H1 (cell line): ENCODE measurements at regions not wholly inside any gene's neighbourhood (a gene's known extent, or its start where the extent isn't known, plus 50 kb on each side); places are given as distances from the start of the nearest gene placed in this dataset.

Source experiments
- CTCF ChIA-PET: fragments of 300-600 bp; sonication (Branson Sonifier 250); formaldehyde crosslinking; loops from one replicate; lab custom pipeline; 2021; ENCODE audit not compliant: partially characterized antibody; lab: Charles Lee
- POLR2A ChIA-PET: fragments of 300-600 bp; sonication (Branson Sonifier 250); formaldehyde crosslinking; loops from one replicate; lab custom pipeline; 2021; ENCODE audit warnings: inconsistent platforms; ENCODE audit not compliant: partially characterized antibody; lab: Charles Lee
- DNase-seq, 2 experiments: peaks; one replicate each; pipeline versions ENCODE4 v3.0.0 to v3.0.0-alpha.2; 2010 to 2022; ENCODE audit warnings: low spot score in 2 of 2, low read depth in 1 of 2, mixed read lengths in 1 of 2
- FAIRE-seq: peaks from 2 replicates; lab custom pipeline; 2011; peaks lifted over from hg19 to GRCh38; lab: Jason Lieb, UNC
- H2AFZ ChIP-seq: 2 replicates; pipeline ENCODE4 v1.8.1; 2012; ENCODE audit warnings: low read length, inconsistent platforms
- H2AK5ac ChIP-seq: 2 replicates; pipeline ENCODE4 v1.6.1; 2013; ENCODE audit warnings: low read depth, low read length
- H2BK120ac ChIP-seq: replicated peaks from 2 replicates; pipeline ENCODE3; 2013; ENCODE audit warnings: low read depth, low read length, inconsistent platforms
- H2BK12ac ChIP-seq: 2 replicates; pipeline ENCODE4 v1.6.1; 2013; ENCODE audit warnings: low read depth, low read length
- H2BK15ac ChIP-seq: 2 replicates; pipeline ENCODE4 v1.6.1; 2013; ENCODE audit warnings: low read length
- H2BK20ac ChIP-seq: 2 replicates; pipeline ENCODE4 v1.6.1; 2013; ENCODE audit warnings: low read length
- H2BK5ac ChIP-seq: 2 replicates; pipeline ENCODE4 v1.6.1; 2013; ENCODE audit warnings: low read depth, low read length
- H3K14ac ChIP-seq: 2 replicates; pipeline ENCODE4 v1.6.1; 2013; ENCODE audit warnings: inconsistent platforms; ENCODE audit not compliant: insufficient read length
- H3K18ac ChIP-seq: 2 replicates; pipeline ENCODE4 v1.6.1; 2013; ENCODE audit warnings: low read length; ENCODE audit errors: extremely low read depth
- H3K23ac ChIP-seq: 2 replicates; pipeline ENCODE4 v1.6.1; 2013; ENCODE audit warnings: inconsistent platforms; ENCODE audit not compliant: insufficient read length
- H3K23me2 ChIP-seq: 2 replicates; pipeline ENCODE4 v1.6.1; 2013; ENCODE audit warnings: low read depth, low read length
- H3K27ac ChIP-seq: 2 replicates; pipeline ENCODE4 v1.6.1; 2011; ENCODE audit warnings: low read depth, low read length, inconsistent platforms
- H3K27me3 ChIP-seq, 4 experiments: replicated peaks in 1 of 4; 1 replicate in 1 of 4; 2 replicates in 3 of 4; pipeline versions ENCODE4 v1.6.1 to v1.8.1; 2011 to 2013; ENCODE audit warnings: low read length in 3 of 4, mild to moderate bottlenecking in 3 of 4, inconsistent platforms in 2 of 4, mixed read lengths in 2 of 4, moderate library complexity in 1 of 4; ENCODE audit not compliant: control insufficient read depth in 3 of 4, insufficient read depth in 3 of 4; ENCODE audit errors: extremely low read depth in 1 of 4
- H3K36me3 ChIP-seq, 4 experiments: 2 replicates each; pipeline versions ENCODE4 v1.6.1 to v1.8.1; 2011 to 2013; ENCODE audit warnings: mild to moderate bottlenecking in 4 of 4, low read length in 3 of 4, moderate library complexity in 2 of 4, control low read depth in 1 of 4, inconsistent platforms in 1 of 4; ENCODE audit not compliant: insufficient read depth in 4 of 4, control insufficient read depth in 2 of 4
- H3K4ac ChIP-seq: replicated peaks from 2 replicates; pipeline ENCODE3; 2013; ENCODE audit warnings: low read length, low read depth, mixed read lengths, inconsistent platforms; ENCODE audit not compliant: insufficient read length
- H3K4me1 ChIP-seq, 4 experiments: replicated peaks in 1 of 4; 1 replicate in 1 of 4; 2 replicates in 3 of 4; pipeline versions ENCODE4 v1.6.1 to v1.8.1; 2011 to 2013; ENCODE audit warnings: low read length in 3 of 4, inconsistent platforms in 2 of 4, mixed read lengths in 1 of 4; ENCODE audit not compliant: insufficient read depth in 4 of 4, control insufficient read depth in 3 of 4
- H3K4me2 ChIP-seq, 2 experiments: 2 replicates each; pipeline versions ENCODE4 v1.6.1 to v1.8.1; 2011 to 2013; ENCODE audit warnings: low read depth in 2 of 2, low read length in 2 of 2, control low read depth in 1 of 2, inconsistent platforms in 1 of 2, mild to moderate bottlenecking in 1 of 2; ENCODE audit not compliant: insufficient read depth in 1 of 2
- H3K4me3 ChIP-seq, 4 experiments: fragments of 200-600, 300-600 bp in 1 of 4; sonication (generic), shearing (Covaris generic), sonication (Bioruptor Twin) in 1 of 4; 2 replicates each; pipeline versions ENCODE4 v1.5.1 to v1.8.1; 2011 to 2016; ENCODE audit warnings: low read length in 4 of 4, low read depth in 3 of 4, control low read depth in 2 of 4, inconsistent platforms in 2 of 4, mild to moderate bottlenecking in 2 of 4, mixed read lengths in 1 of 4, moderate library complexity in 1 of 4; ENCODE audit not compliant: insufficient read depth in 2 of 4; ENCODE audit errors: extremely low read depth in 1 of 4
- H3K56ac ChIP-seq: replicated peaks from 2 replicates; pipeline ENCODE3; 2013; ENCODE audit warnings: low read depth, mild to moderate bottlenecking, mixed read lengths, low read length, inconsistent platforms; ENCODE audit not compliant: insufficient read length
- H3K79me1 ChIP-seq: 2 replicates; pipeline ENCODE4 v1.6.1; 2013; ENCODE audit warnings: low read depth, low read length, control low read depth
- H3K79me2 ChIP-seq, 2 experiments: 2 replicates each; pipeline versions ENCODE4 v1.6.1 to v1.8.1; 2012 to 2013; ENCODE audit warnings: low read length in 2 of 2, mild to moderate bottlenecking in 2 of 2, inconsistent platforms in 1 of 2; ENCODE audit not compliant: insufficient read depth in 2 of 2, control insufficient read depth in 1 of 2
- H3K9ac ChIP-seq, 4 experiments: replicated peaks in 1 of 4; 1 replicate in 1 of 4; 2 replicates in 3 of 4; pipeline versions ENCODE4 v1.6.1 to v1.8.1; 2011 to 2013; ENCODE audit warnings: low read depth in 3 of 4, low read length in 3 of 4, control low read depth in 2 of 4, mild to moderate bottlenecking in 2 of 4, moderate library complexity in 2 of 4, inconsistent platforms in 1 of 4; ENCODE audit errors: extremely low read depth in 1 of 4
- H3K9me3 ChIP-seq, 2 experiments: 2 replicates each; pipeline versions ENCODE4 v1.6.1 to v1.8.1; 2012 to 2013; ENCODE audit warnings: mild to moderate bottlenecking in 2 of 2, moderate library complexity in 2 of 2, control low read depth in 1 of 2, inconsistent platforms in 1 of 2, low read depth in 1 of 2, low read length in 1 of 2, mixed read lengths in 1 of 2; ENCODE audit not compliant: insufficient read depth in 2 of 2
- H4K20me1 ChIP-seq, 2 experiments: replicated peaks in 1 of 2; 2 replicates each; pipeline versions ENCODE3 to v1.8.1; 2011 to 2013; ENCODE audit warnings: inconsistent platforms in 2 of 2, low read length in 2 of 2, mild to moderate bottlenecking in 1 of 2; ENCODE audit not compliant: insufficient read depth in 2 of 2, control insufficient read depth in 1 of 2
- H4K5ac ChIP-seq: 2 replicates; pipeline ENCODE4 v1.6.1; 2013; ENCODE audit warnings: low read length, low read depth, mixed read lengths, inconsistent platforms; ENCODE audit not compliant: insufficient read length
- H4K8ac ChIP-seq: 2 replicates; pipeline ENCODE4 v1.8.0; 2013; ENCODE audit warnings: mild to moderate bottlenecking, moderate library complexity, low read length, inconsistent platforms; ENCODE audit not compliant: insufficient read depth; ENCODE audit errors: extremely low read depth
- H4K91ac ChIP-seq: replicated peaks from 2 replicates; pipeline ENCODE3; 2013; ENCODE audit warnings: low read length, mixed read lengths, inconsistent platforms; ENCODE audit not compliant: insufficient read length
- ASH2L ChIP-seq: fragments of 200-600, 300-600 bp; sonication (generic); IDR thresholded peaks from one replicate; pipeline ENCODE4 v1.7.1; 2017; ENCODE audit warnings: low read length
- CHD1 ChIP-seq: IDR thresholded peaks from 2 replicates; pipeline ENCODE4 v1.6.1; 2012; ENCODE audit warnings: low read depth, low read length, improper control_type of control experiment
- E2F6 ChIP-seq: IDR thresholded peaks from 2 replicates; pipeline ENCODE4 v1.6.1; 2012; ENCODE audit warnings: inconsistent platforms
- EP300 ChIP-seq, 2 experiments: IDR thresholded peaks; 1 replicate in 1 of 2; 2 replicates in 1 of 2; pipeline ENCODE4 v1.6.1; 2011 to 2012; ENCODE audit warnings: low read depth in 2 of 2, low read length in 2 of 2, mild to moderate bottlenecking in 2 of 2, borderline replicate concordance in 1 of 2, inconsistent platforms in 1 of 2, moderate library complexity in 1 of 2
- GTF2F1 ChIP-seq: IDR thresholded peaks from 2 replicates; pipeline ENCODE4 v1.6.1; 2012; ENCODE audit warnings: low read depth, low read length, improper control_type of control experiment, borderline replicate concordance
- KDM1A ChIP-seq: fragments of 200-600, 300-600 bp; sonication (generic); IDR thresholded peaks from 2 replicates; pipeline ENCODE4 v1.7.1; 2016; ENCODE audit warnings: mild to moderate bottlenecking, low read length, borderline replicate concordance
- KDM4A ChIP-seq: IDR thresholded peaks from one replicate; pipeline ENCODE4 v1.7.1; 2012; ENCODE audit warnings: low read depth, mild to moderate bottlenecking, moderate library complexity, low read length, inconsistent platforms; ENCODE audit not compliant: severe bottlenecking
- POU5F1 ChIP-seq: IDR thresholded peaks from 2 replicates; pipeline ENCODE4 v1.6.1; 2011; ENCODE audit warnings: low read depth, mild to moderate bottlenecking, low read length, moderate library complexity
- RNF2 ChIP-seq: fragments of 200-900, 300-1000 bp; sonication (generic); IDR thresholded peaks from 2 replicates; pipeline ENCODE4 v1.7.1; 2016; ENCODE audit warnings: borderline replicate concordance, low read depth, mild to moderate bottlenecking, antibody characterized with exemption, low read length; ENCODE audit not compliant: poor library complexity, severe bottlenecking; ENCODE audit errors: missing control alignments
- SIN3A ChIP-seq, 2 experiments: IDR thresholded peaks in 1 of 2; conservative IDR thresholded peaks in 1 of 2; 2 replicates each; pipeline ENCODE4 v1.6.1; 2011 to 2012; ENCODE audit warnings: low read length in 2 of 2, improper control_type of control experiment in 1 of 2, low read depth in 1 of 2, mild to moderate bottlenecking in 1 of 2
- SP1 ChIP-seq: IDR thresholded peaks from 2 replicates; pipeline ENCODE4 v1.6.1; 2011; ENCODE audit warnings: low read depth, low read length
- SUZ12 ChIP-seq: fragments of 200-600 bp; sonication (generic); IDR thresholded peaks from 2 replicates; pipeline ENCODE4 v1.6.1; 2012; ENCODE audit warnings: mild to moderate bottlenecking, inconsistent platforms, low read length, moderate library complexity, mixed read lengths
- TAF1 ChIP-seq: IDR thresholded peaks from 2 replicates; pipeline ENCODE4 v1.6.1; 2011; ENCODE audit warnings: mild to moderate bottlenecking, low read depth, low read length
- ZNF274 ChIP-seq: IDR thresholded peaks from 2 replicates; pipeline ENCODE4 v1.7.0; 2012; ENCODE audit warnings: low read length, borderline replicate concordance; ENCODE audit errors: extremely low read depth
- WGBS, 2 experiments: shearing (Covaris generic) in 1 of 2; methylation state at CpG; one replicate each; pipeline versions ENCODE4 v1.1.6 to v1.1.7; 2013 to 2015; ENCODE audit warnings: low lambda C conversion rate in 2 of 2, mixed read lengths in 2 of 2, inconsistent platforms in 1 of 2, low coverage in 1 of 2, missing lambda C conversion rate in 1 of 2; ENCODE audit not compliant: insufficient replicate concordance in 2 of 2, insufficient coverage in 1 of 2, insufficient read length in 1 of 2; ENCODE audit errors: extremely low coverage in 1 of 2, missing lambda C conversion rate in 1 of 2; 5-methylcytosine and 5-hydroxymethylcytosine counted together

GRCh38 chr4:176583278-176583677 lies 209.4 kb downstream of the VEGFC start:
- H2BK15ac ChIP-seq: no peak overlapping the region
- no peak overlapping the region for H2AFZ ChIP-seq
- H2BK5ac ChIP-seq: no peak overlapping the region
- H3K79me1 ChIP-seq: no peaks in the 10 kb centered on the region
- no peak overlapping the region for H2AK5ac ChIP-seq
- H4K8ac ChIP-seq: no peak overlapping the region
- no peak overlapping the region for H4K91ac ChIP-seq
- H3K4me1 ChIP-seq: no peaks in the 10 kb centered on the region
- CTCF ChIA-PET: no interaction called here
- no peaks in the 10 kb centered on the region for H3K36me3 ChIP-seq
- FAIRE-seq: no peak
- H3K9ac ChIP-seq: no peak overlapping the region
- no peaks in the 10 kb centered on the region for H4K20me1 ChIP-seq
- no peaks in the 10 kb centered on the region for H3K9me3 ChIP-seq
- H2BK20ac ChIP-seq: no peak overlapping the region
- no peaks in the 10 kb centered on the region for H3K23me2 ChIP-seq
- no peak overlapping the region for H3K23ac ChIP-seq
- DNase-seq: no peak
- no peak overlapping the region for H3K14ac ChIP-seq
- H3K4me2 ChIP-seq: no peak overlapping the region
- no peak overlapping the region for H4K5ac ChIP-seq
- H3K27ac ChIP-seq: no peak overlapping the region
- no peak overlapping the region for H3K4ac ChIP-seq
- H3K56ac ChIP-seq: no peak overlapping the region
- H3K27me3 ChIP-seq: no peaks in the 10 kb centered on the region
- POLR2A ChIA-PET: no interaction called here
- H3K18ac ChIP-seq: no peak overlapping the region
- 98 to 100% methylated on average over 1 to 5 of the region's 5 CpGs for WGBS, 2 experiments
- no peak overlapping the region for H2BK12ac ChIP-seq
- no peaks in the 10 kb centered on the region for H3K79me2 ChIP-seq
- H3K4me3 ChIP-seq: no peak overlapping the region
- no peak overlapping the region for H2BK120ac ChIP-seq
- TF ChIP-seq E2F6: no peak
- no peak for TF ChIP-seq RNF2
- TF ChIP-seq GTF2F1: no peak
- TF ChIP-seq EP300 (IDR thresholded peaks at IDR 0.05; ENCODE audit: borderline replicate concordance in 1 of 2, low read depth in 2 of 2, low read length in 2 of 2): no peak
- no peak for TF ChIP-seq SP1
- no peak for TF ChIP-seq KDM4A
- TF ChIP-seq SIN3A (conservative IDR thresholded peaks at IDR 0.05 in 1 of 2, IDR thresholded peaks at IDR 0.05 in 1 of 2; ENCODE audit: low read depth in 1 of 2, low read length in 2 of 2): no peak
- TF ChIP-seq POU5F1: no peak
- no peak for TF ChIP-seq SUZ12
- TF ChIP-seq ZNF274: no peak
- TF ChIP-seq ASH2L: no peak
- no peak for TF ChIP-seq TAF1
- no peak for TF ChIP-seq KDM1A
- TF ChIP-seq CHD1: no peak
